ENCODE measurements at regions not wholly inside any gene's neighbourhood (a gene's known extent, or its start where the extent isn't known, plus 50 kb on each side); places are given as distances from the start of the nearest gene placed in this dataset.

GRCh38 chr13:106155411-106155810 lies 380.1 kb downstream of the EFNB2 start:
- Histone ChIP-seq H2BK5ac (ENCODE audit: low read depth, low read length, poor library complexity, severe bottlenecking) (peak overlapping the region; percentile 94), H2AK9ac (replicated peaks; ENCODE audit: low read depth, low read length, poor library complexity) (no peak overlapping the region), H3K4me3 (ENCODE audit: insufficient read depth, low read depth, low read length) (no peak overlapping the region), H2AK5ac (ENCODE audit: low read depth, low read length) (peak overlapping the region; percentile 65; the same call in 1 of the 2 replicates), H4K91ac (ENCODE audit: insufficient read depth, low read depth, low read length) (peak overlapping the region; percentile 81), H3K23ac (ENCODE audit: low read depth, low read length) (no peak overlapping the region), H3K4me2 (ENCODE audit: low read depth, low read length) (no peak overlapping the region), H3K9ac (ENCODE audit: low read depth, low read length) (no peak overlapping the region), H4K5ac (ENCODE audit: low read depth, low read length) (peak overlapping the region; percentile 32; the same call in 1 of the 2 replicates), H3K4me1 (ENCODE audit: control insufficient read depth, insufficient read depth, low read length) (peaks cover 10% of the 10 kb centered on the region), H3K18ac (ENCODE audit: low read depth, low read length) (peak overlapping the region; percentile 46; the same call in 1 of the 2 replicates), H3K36me3 (ENCODE audit: control insufficient read depth, insufficient read depth, low read length) (no peaks in the 10 kb centered on the region), H3K4ac (ENCODE audit: low read depth, low read length) (peak overlapping the region; percentile 65), H2BK20ac (ENCODE audit: low read depth, low read length) (peak overlapping the region; percentile 79; the same call in 1 of the 2 replicates), H3K9me3 (ENCODE audit: control insufficient read depth, insufficient read depth, low read length) (no peaks in the 10 kb centered on the region), H3K56ac (ENCODE audit: extremely low read depth, insufficient read depth, low read length) (peak overlapping the region; percentile 5; the same call in 1 of the 2 replicates), H3K14ac (replicated peaks; ENCODE audit: low read depth, low read length) (0 out of 2 replicates have a peak overlapping the region, but pooled peaks have one; percentile 54), H3K9me1 (ENCODE audit: insufficient read depth, low read length) (no peaks in the 10 kb centered on the region), H3K79me1 (ENCODE audit: low read depth in 1 of 2, low read length in 2 of 2) (no peaks in the 10 kb centered on the region), H2BK120ac (ENCODE audit: low read depth, low read length) (peak overlapping the region; percentile 80), H3K27ac (ENCODE audit: insufficient read depth, low read length) (no peak overlapping the region), H2BK15ac (ENCODE audit: low read depth, low read length) (peak overlapping the region; percentile 22; the same call in 2 of the 3 replicates), H4K20me1 (ENCODE audit: insufficient read depth, low read length) (no peaks in the 10 kb centered on the region), H3K27me3 (ENCODE audit: control insufficient read depth, insufficient read depth, low read length) (no peaks in the 10 kb centered on the region), H4K8ac (ENCODE audit: low read depth in 2 of 2, low read length in 2 of 2) (peak overlapping the region; percentile 28 to 85; a peak in 3 of 4 replicates), H2AFZ (replicated peaks; ENCODE audit: low read length, poor library complexity) (no peak overlapping the region)
- 100% methylated on average over 1 of the region's 6 CpGs; no CpG with 5 or more reads in 1 of the 2 experiments for WGBS, 2 experiments (ENCODE audit: extremely low coverage in 2 of 2, insufficient read length in 1 of 2)
- ChIA-PET POLR2A (ENCODE audit: unreplicated experiment) (no interaction called here), CTCF (interaction anchor here (0.9 to 1.5 kb wide), 3 partner anchors 11 to 315 kb away, joined by 3 to 4 read pairs (median 3); no protein-coding TSS in a partner anchor)
- BruUV-seq (replicated peaks) = no TSS peak
- DNase-seq = peak; percentile 79
- no peak for TF ChIP-seq RFX5 (IDR thresholded peaks at IDR 0.05; ENCODE audit: low read depth, low read length)
- no peak for TF ChIP-seq NFE2L2 (IDR thresholded peaks at IDR 0.05; ENCODE audit: low read depth, low read length)
- TF ChIP-seq CEBPB (IDR thresholded peaks at IDR 0.05; ENCODE audit: low read depth, low read length) = no peak
- TF ChIP-seq SMC3 (IDR thresholded peaks at IDR 0.05; ENCODE audit: low read depth, low read length) = no peak
- TF ChIP-seq POLR2A (IDR thresholded peaks at IDR 0.05; ENCODE audit: low read depth, low read length) = no peak
- TF ChIP-seq BHLHE40 (IDR thresholded peaks at IDR 0.05; ENCODE audit: low read depth, low read length) = no peak
- no peak for TF ChIP-seq MAZ (IDR thresholded peaks at IDR 0.05; ENCODE audit: borderline replicate concordance, low read depth, low read length)
- TF ChIP-seq USF2 (IDR thresholded peaks at IDR 0.05; ENCODE audit: low read depth, low read length) = no peak
- TF ChIP-seq, protein P1, sequence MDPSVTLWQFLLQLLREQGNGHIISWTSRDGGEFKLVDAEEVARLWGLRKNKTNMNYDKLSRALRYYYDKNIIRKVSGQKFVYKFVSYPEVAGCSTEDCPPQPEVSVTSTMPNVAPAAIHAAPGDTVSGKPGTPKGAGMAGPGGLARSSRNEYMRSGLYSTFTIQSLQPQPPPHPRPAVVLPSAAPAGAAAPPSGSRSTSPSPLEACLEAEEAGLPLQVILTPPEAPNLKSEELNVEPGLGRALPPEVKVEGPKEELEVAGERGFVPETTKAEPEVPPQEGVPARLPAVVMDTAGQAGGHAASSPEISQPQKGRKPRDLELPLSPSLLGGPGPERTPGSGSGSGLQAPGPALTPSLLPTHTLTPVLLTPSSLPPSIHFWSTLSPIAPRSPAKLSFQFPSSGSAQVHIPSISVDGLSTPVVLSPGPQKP (IDR thresholded peaks at IDR 0.05; ENCODE audit: borderline replicate concordance, low read depth, low read length) = no peak
- TF ChIP-seq MXI1 (IDR thresholded peaks at IDR 0.05; ENCODE audit: borderline replicate concordance, low read depth, low read length) = no peak
- TF ChIP-seq FOS (IDR thresholded peaks at IDR 0.05; ENCODE audit: low read depth, low read length) = no peak
- no peak for TF ChIP-seq RAD21 (IDR thresholded peaks at IDR 0.05; ENCODE audit: low read length)
- TF ChIP-seq RCOR1 (IDR thresholded peaks at IDR 0.05; ENCODE audit: insufficient replicate concordance, low read length) = no peak
- TF ChIP-seq CTCF (conservative IDR thresholded peaks at IDR 0.05; ENCODE audit: low read depth, low read length) = no peak
- no peak for TF ChIP-seq CHD1 (IDR thresholded peaks at IDR 0.05; ENCODE audit: low read depth, low read length)
- TF ChIP-seq MAFK (IDR thresholded peaks at IDR 0.05; ENCODE audit: low read depth, low read length) = no peak
- in situ Hi-C loops (cut with MboI; ENCODE audit: low sequenced_read_pairs) (no loop called here), intact Hi-C loops (cut with micrococcal nuclease) (loop anchor here (5.0 to 10.0 kb wide), 2 partner anchors 352 to 821 kb away; no protein-coding TSS in a partner anchor), dilution Hi-C loops (cut with HindIII; ENCODE audit: low sequenced_read_pairs, unreplicated experiment) (no loop called here)
- ATAC-seq (ENCODE audit: low read depth) = no peak

Data from IMR-90 (cell line).